ENCODE measurements at regions not wholly inside any gene's neighbourhood (a gene's known extent, or its start where the extent isn't known, plus 50 kb on each side); places are given as distances from the start of the nearest gene placed in this dataset.

DNA sequence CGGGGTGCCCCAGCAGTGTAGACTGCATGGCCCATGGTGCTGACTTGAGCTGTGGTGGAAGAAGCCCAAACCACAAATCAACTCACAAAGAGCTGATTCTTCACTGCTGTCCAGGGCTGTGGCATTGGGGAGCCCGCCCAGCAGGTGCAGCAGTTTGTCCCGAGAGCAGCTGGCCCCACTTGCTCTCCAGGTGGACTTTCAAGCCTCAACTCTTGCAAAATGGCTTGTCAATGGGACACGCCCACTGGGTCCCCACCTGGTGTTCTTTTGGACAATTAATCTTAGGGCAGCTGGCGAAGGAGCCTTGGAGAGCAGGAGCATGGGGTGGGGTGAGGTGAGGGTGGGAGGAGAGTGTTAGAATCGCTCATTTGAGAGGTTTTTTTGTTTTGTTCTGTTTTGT lies 117.9 kb downstream of the MYCN start:
- POLR2A ChIA-PET (ENCODE audit: partially characterized antibody), result no interaction called here
- H4K20me1 ChIP-seq (replicated peaks in 1 of 2; ENCODE audit: control insufficient read depth in 1 of 2, insufficient read depth in 2 of 2, low read length in 2 of 2), result no peaks in the 10 kb centered on the region
- H3K9ac ChIP-seq (replicated peaks in 1 of 4; ENCODE audit: extremely low read depth in 1 of 4, low read depth in 3 of 4, low read length in 3 of 4), result no peak overlapping the region
- H3K4me2 ChIP-seq (ENCODE audit: insufficient read depth in 1 of 2, low read depth in 2 of 2, low read length in 2 of 2), result no peak overlapping the region
- no peaks in the 10 kb centered on the region for H3K79me2 ChIP-seq (ENCODE audit: control insufficient read depth in 1 of 2, insufficient read depth in 2 of 2, low read length in 2 of 2)
- H3K56ac ChIP-seq (replicated peaks; ENCODE audit: insufficient read length, low read depth, low read length), result no peak overlapping the region
- H2BK20ac ChIP-seq (ENCODE audit: low read length), result no peak overlapping the region
- CTCF ChIA-PET (ENCODE audit: partially characterized antibody), result interaction anchor here (0.9 to 2.6 kb wide), 5 partner anchors 22 to 410 kb away, joined by 3 to 8 read pairs (median 5); partner anchors contain the start of gene MYCN
- no peak overlapping the region for H4K5ac ChIP-seq (ENCODE audit: insufficient read length, low read depth, low read length)
- no peak overlapping the region for H3K14ac ChIP-seq (ENCODE audit: insufficient read length)
- H3K23me2 ChIP-seq (ENCODE audit: low read depth, low read length), result no peaks in the 10 kb centered on the region
- no peak overlapping the region for H4K91ac ChIP-seq (replicated peaks; ENCODE audit: insufficient read length, low read length)
- H3K27me3 ChIP-seq (replicated peaks in 1 of 4; ENCODE audit: control insufficient read depth in 3 of 4, extremely low read depth in 1 of 4, insufficient read depth in 3 of 4, low read length in 3 of 4), result no peaks in the 10 kb centered on the region; a peak in 1 of 7 replicates
- no peak overlapping the region for H2AFZ ChIP-seq (ENCODE audit: low read length)
- H2BK15ac ChIP-seq (ENCODE audit: low read length), result no peak overlapping the region
- H3K4me1 ChIP-seq (replicated peaks in 1 of 4; ENCODE audit: control insufficient read depth in 3 of 4, insufficient read depth in 4 of 4, low read length in 3 of 4), result peaks cover 0 to 2% (median 0%) of the 10 kb centered on the region in 4 experiments; a peak in 1 of 7 replicates
- H3K4me3 ChIP-seq (ENCODE audit: extremely low read depth in 1 of 4, insufficient read depth in 2 of 4, low read depth in 3 of 4, low read length in 4 of 4), result no peak overlapping the region
- H3K9me3 ChIP-seq (ENCODE audit: insufficient read depth in 2 of 2, low read depth in 1 of 2, low read length in 1 of 2), result peaks cover 8 to 9% of the 10 kb centered on the region in 2 experiments
- H2BK120ac ChIP-seq (replicated peaks; ENCODE audit: low read depth, low read length), result no peak overlapping the region
- H3K36me3 ChIP-seq (ENCODE audit: control insufficient read depth in 2 of 4, insufficient read depth in 4 of 4, low read length in 3 of 4), result 0 out of 8 replicates have a peak, but pooled peaks cover 0 to 1% (median 0%) of the 10 kb centered on the region in 4 experiments
- no peak overlapping the region for H3K4ac ChIP-seq (replicated peaks; ENCODE audit: insufficient read length, low read depth, low read length)
- H3K27ac ChIP-seq (ENCODE audit: low read depth, low read length), result no peak overlapping the region
- TF ChIP-seq CHD1 (IDR thresholded peaks at IDR 0.05; ENCODE audit: low read depth, low read length), result no peak
- no peak for TF ChIP-seq JUN (IDR thresholded peaks at IDR 0.05; ENCODE audit: low read depth, low read length)
- TF ChIP-seq JUND (IDR thresholded peaks at IDR 0.05; ENCODE audit: low read length), result no peak
- TF ChIP-seq RAD21 (IDR thresholded peaks at IDR 0.05 in 1 of 2, conservative IDR thresholded peaks at IDR 0.05 in 1 of 2; ENCODE audit: low read depth in 2 of 2, low read length in 2 of 2), result no peak
- TF ChIP-seq, protein P1, sequence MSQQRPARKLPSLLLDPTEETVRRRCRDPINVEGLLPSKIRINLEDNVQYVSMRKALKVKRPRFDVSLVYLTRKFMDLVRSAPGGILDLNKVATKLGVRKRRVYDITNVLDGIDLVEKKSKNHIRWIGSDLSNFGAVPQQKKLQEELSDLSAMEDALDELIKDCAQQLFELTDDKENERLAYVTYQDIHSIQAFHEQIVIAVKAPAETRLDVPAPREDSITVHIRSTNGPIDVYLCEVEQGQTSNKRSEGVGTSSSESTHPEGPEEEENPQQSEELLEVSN (IDR thresholded peaks at IDR 0.05), result no peak
- TF ChIP-seq, protein P2, sequence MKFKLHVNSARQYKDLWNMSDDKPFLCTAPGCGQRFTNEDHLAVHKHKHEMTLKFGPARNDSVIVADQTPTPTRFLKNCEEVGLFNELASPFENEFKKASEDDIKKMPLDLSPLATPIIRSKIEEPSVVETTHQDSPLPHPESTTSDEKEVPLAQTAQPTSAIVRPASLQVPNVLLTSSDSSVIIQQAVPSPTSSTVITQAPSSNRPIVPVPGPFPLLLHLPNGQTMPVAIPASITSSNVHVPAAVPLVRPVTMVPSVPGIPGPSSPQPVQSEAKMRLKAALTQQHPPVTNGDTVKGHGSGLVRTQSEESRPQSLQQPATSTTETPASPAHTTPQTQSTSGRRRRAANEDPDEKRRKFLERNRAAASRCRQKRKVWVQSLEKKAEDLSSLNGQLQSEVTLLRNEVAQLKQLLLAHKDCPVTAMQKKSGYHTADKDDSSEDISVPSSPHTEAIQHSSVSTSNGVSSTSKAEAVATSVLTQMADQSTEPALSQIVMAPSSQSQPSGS (IDR thresholded peaks at IDR 0.05; ENCODE audit: low read length), result no peak
- no peak for TF ChIP-seq BACH1 (IDR thresholded peaks at IDR 0.05; ENCODE audit: low read length)
- no peak for TF ChIP-seq SIRT6 (IDR thresholded peaks at IDR 0.05; ENCODE audit: low read length)
- no peak overlapping the region for H4K8ac ChIP-seq (ENCODE audit: extremely low read depth, insufficient read depth, low read length)
- H2BK12ac ChIP-seq (ENCODE audit: low read depth, low read length), result peak overlapping the region; percentile 63; the same call in 1 of the 2 replicates
- no peak overlapping the region for H2AK5ac ChIP-seq (ENCODE audit: low read depth, low read length)
- DNase-seq (ENCODE audit: low read depth in 1 of 2, low spot score in 2 of 2) (no peak), FAIRE-seq (no peak)
- H3K18ac ChIP-seq (ENCODE audit: extremely low read depth, low read length), result no peak overlapping the region
- H3K79me1 ChIP-seq (ENCODE audit: low read depth, low read length), result no peaks in the 10 kb centered on the region
- 77% methylated on average over 6 of the region's 6 CpGs; no CpG with 5 or more reads in 1 of the 2 experiments for WGBS, 2 experiments (ENCODE audit: extremely low coverage in 1 of 2, insufficient coverage in 1 of 2, insufficient read length in 1 of 2, insufficient replicate concordance in 2 of 2, low coverage in 1 of 2, low lambda C conversion rate in 2 of 2, missing lambda C conversion rate in 1 of 2)
- H2BK5ac ChIP-seq (ENCODE audit: low read depth, low read length), result no peak overlapping the region
- no peak overlapping the region for H3K23ac ChIP-seq (ENCODE audit: insufficient read length)

Data from H1 (cell line).